Fibroblast of lung (primary cell): ENCODE measurements at regions not wholly inside any gene's neighbourhood (a gene's known extent, or its start where the extent isn't known, plus 50 kb on each side); places are given as distances from the start of the nearest gene placed in this dataset.

ENCODE experiments used
- DNase-seq, 2 donors: peaks; one replicate each; pipeline versions ENCODE4 v3.0.0 to v3.0.0-alpha.2; 2010; ENCODE audit warnings: low read depth in 2 of 2
- H2AFZ ChIP-seq: 2 replicates; pipeline ENCODE4 v1.5.1; 2012; ENCODE audit warnings: low read length, control low read depth, inconsistent platforms
- H3K27ac ChIP-seq: 2 replicates; pipeline ENCODE4 v1.5.1; 2011; ENCODE audit warnings: low read length, control low read depth; ENCODE audit not compliant: insufficient read depth
- H3K27me3 ChIP-seq: 2 replicates; pipeline ENCODE4 v1.5.1; 2011; ENCODE audit warnings: mild to moderate bottlenecking, low read length; ENCODE audit not compliant: control insufficient read depth, insufficient read depth
- H3K36me3 ChIP-seq: 2 replicates; pipeline ENCODE4 v1.5.1; 2011; ENCODE audit warnings: low read length; ENCODE audit not compliant: control insufficient read depth, insufficient read depth
- H3K4me1 ChIP-seq: 2 replicates; pipeline ENCODE4 v1.5.1; 2011; ENCODE audit warnings: low read length; ENCODE audit not compliant: control insufficient read depth, insufficient read depth; ENCODE audit errors: extremely low read depth
- H3K4me2 ChIP-seq: 2 replicates; pipeline ENCODE4 v1.5.1; 2011; ENCODE audit warnings: low read length, control low read depth; ENCODE audit not compliant: insufficient read depth; ENCODE audit errors: extremely low read depth
- H3K4me3 ChIP-seq, 4 experiments: fragments of 200-600 bp in 1 of 4; sonication (generic) in 1 of 4; replicated peaks in 1 of 4; 2 replicates each; pipeline ENCODE4 v1.5.1; 2011 to 2016; ENCODE audit warnings: low read length in 4 of 4, low read depth in 3 of 4, mild to moderate bottlenecking in 3 of 4, control low read depth in 2 of 4, inconsistent platforms in 1 of 4, mixed read lengths in 1 of 4; ENCODE audit not compliant: insufficient read depth in 1 of 4; ENCODE audit errors: control extremely low read depth in 1 of 4
- H3K79me2 ChIP-seq: 2 replicates; pipeline ENCODE4 v1.5.1; 2012; ENCODE audit warnings: mild to moderate bottlenecking, low read length, inconsistent platforms; ENCODE audit not compliant: control insufficient read depth, insufficient read depth
- H3K9ac ChIP-seq: 2 replicates; pipeline ENCODE4 v1.5.1; 2011; ENCODE audit warnings: mild to moderate bottlenecking, low read length, control low read depth; ENCODE audit not compliant: insufficient read depth
- H3K9me3 ChIP-seq: 2 replicates; pipeline ENCODE4 v1.5.1; 2012; ENCODE audit warnings: low read depth, low read length; ENCODE audit not compliant: control insufficient read depth, insufficient read depth
- H4K20me1 ChIP-seq: 2 replicates; pipeline ENCODE4 v1.5.1; 2011; ENCODE audit warnings: low read length; ENCODE audit not compliant: control insufficient read depth, insufficient read depth; ENCODE audit errors: extremely low read depth
- CTCF ChIP-seq, 2 donors: IDR thresholded peaks in 1 of 2; conservative IDR thresholded peaks in 1 of 2; 1 replicate in 1 of 2; 2 replicates in 1 of 2; pipeline ENCODE4 v1.5.1; 2011 to 2012; ENCODE audit warnings: low read length in 2 of 2, control low read depth in 1 of 2, inconsistent platforms in 1 of 2, low read depth in 1 of 2, mild to moderate bottlenecking in 1 of 2
- EZH2 ChIP-seq: IDR thresholded peaks from 2 replicates; pipeline ENCODE4 v1.5.1; 2012; ENCODE audit warnings: low read length, control low read depth, mild to moderate bottlenecking; ENCODE audit errors: missing control alignments

GRCh38 chrX:10023821-10024220 lies 56.7 kb downstream of the CLDN34 start:
- no peak overlapping the region for H3K27ac ChIP-seq
- H3K4me3 ChIP-seq, result no peak overlapping the region
- H3K4me2 ChIP-seq, result no peak overlapping the region
- TF ChIP-seq EZH2 (no peak), CTCF (conservative IDR thresholded peaks at IDR 0.05 in 1 of 2, IDR thresholded peaks at IDR 0.05 in 1 of 2; ENCODE audit: low read depth in 1 of 2, low read length in 2 of 2) (no peak)
- no peaks in the 10 kb centered on the region for H3K9me3 ChIP-seq
- H3K36me3 ChIP-seq, result no peaks in the 10 kb centered on the region
- H3K9ac ChIP-seq, result no peak overlapping the region
- no peaks in the 10 kb centered on the region for H3K27me3 ChIP-seq
- peaks cover 3% of the 10 kb centered on the region for H3K4me1 ChIP-seq
- no peak for DNase-seq
- no peak overlapping the region for H2AFZ ChIP-seq
- H4K20me1 ChIP-seq, result no peaks in the 10 kb centered on the region
- peaks cover 28% of the 10 kb centered on the region for H3K79me2 ChIP-seq

GRCh38 chrX:10025742-10026493 lies 58.8 kb downstream of the CLDN34 start:
- Histone ChIP-seq H3K79me2 (peaks cover 14% of the 10 kb centered on the region), H3K4me2 (no peak overlapping the region), H3K9me3 (no peaks in the 10 kb centered on the region), H3K4me3 (no peak overlapping the region), H2AFZ (no peak overlapping the region), H3K36me3 (no peaks in the 10 kb centered on the region), H3K9ac (no peak overlapping the region), H3K27ac (no peak overlapping the region), H4K20me1 (no peaks in the 10 kb centered on the region), H3K27me3 (no peaks in the 10 kb centered on the region), H3K4me1 (peaks cover 3% of the 10 kb centered on the region)
- TF ChIP-seq EZH2, result no peak
- TF ChIP-seq CTCF (conservative IDR thresholded peaks at IDR 0.05 in 1 of 2, IDR thresholded peaks at IDR 0.05 in 1 of 2; ENCODE audit: low read depth in 1 of 2, low read length in 2 of 2), result no peak
- no peak for DNase-seq

GRCh38 chrX:10028283-10029104 lies 61.3 kb downstream of the CLDN34 start:
- Histone ChIP-seq H3K4me1 (peaks cover 3% of the 10 kb centered on the region), H4K20me1 (no peaks in the 10 kb centered on the region), H3K36me3 (no peaks in the 10 kb centered on the region), H3K4me3 (no peak overlapping the region), H3K4me2 (no peak overlapping the region), H3K27ac (no peak overlapping the region), H3K9me3 (no peaks in the 10 kb centered on the region), H3K27me3 (no peaks in the 10 kb centered on the region), H3K9ac (no peak overlapping the region), H3K79me2 (peaks cover 8% of the 10 kb centered on the region), H2AFZ (no peak overlapping the region)
- peak in 1 of 2 donors; percentile 32 for DNase-seq
- TF ChIP-seq CTCF (conservative IDR thresholded peaks at IDR 0.05 in 1 of 2, IDR thresholded peaks at IDR 0.05 in 1 of 2; ENCODE audit: low read depth in 1 of 2, low read length in 2 of 2) (no peak), EZH2 (no peak)
